HL-60 (cell line): ENCODE measurements at regions not wholly inside any gene's neighbourhood (a gene's known extent, or its start where the extent isn't known, plus 50 kb on each side); places are given as distances from the start of the nearest gene placed in this dataset.

ENCODE experiments used
- DNase-seq, 2 experiments: peaks; one replicate each; pipeline ENCODE4 v3.0.0-alpha.2; 2010 to 2020; ENCODE audit warnings: low read depth in 1 of 2, low spot score in 1 of 2
- H3K27ac ChIP-seq: fragments of 250-450 bp; sonication (Bioruptor Pico); replicated peaks from 2 replicates; pipeline ENCODE4 v1.5.1; 2020; ENCODE audit warnings: mild to moderate bottlenecking, moderate library complexity
- H3K27me3 ChIP-seq: fragments of 250-450 bp; sonication (Bioruptor Pico); 2 replicates; pipeline ENCODE4 v1.5.1; 2021; ENCODE audit warnings: mild to moderate bottlenecking, moderate library complexity; ENCODE audit not compliant: insufficient read depth, poor library complexity, severe bottlenecking
- H3K4me3 ChIP-seq: replicated peaks from 2 replicates; pipeline ENCODE4 v1.5.1; 2011; ENCODE audit warnings: mild to moderate bottlenecking, control low read depth, low read length; ENCODE audit not compliant: insufficient read depth
- CTCF ChIP-seq: IDR thresholded peaks from one replicate; pipeline ENCODE4 v1.5.1; 2011; ENCODE audit warnings: low read length, control low read depth, inconsistent platforms; ENCODE audit not compliant: insufficient read depth
- GABPA ChIP-seq: IDR thresholded peaks from 2 replicates; pipeline ENCODE4 v1.6.1; 2012; ENCODE audit warnings: low read depth
- POLR2AphosphoS5 ChIP-seq: IDR thresholded peaks from 2 replicates; pipeline ENCODE4 v1.6.1; 2012; ENCODE audit warnings: low read depth
- SPI1 ChIP-seq: IDR thresholded peaks from 2 replicates; pipeline ENCODE4 v1.6.1; 2012; ENCODE audit warnings: low read depth, mild to moderate bottlenecking, borderline replicate concordance
- TF ChIP-seq, protein P1 (sequence below): IDR thresholded peaks from 2 replicates; pipeline ENCODE4 v1.6.1; 2012; ENCODE audit warnings: low read depth; ENCODE audit not compliant: insufficient replicate concordance

- Histone ChIP-seq H3K27me3 (no peaks in the 10 kb centered on the region), H3K4me3 (no peak overlapping the region), H3K27ac (no peak overlapping the region)
- no peak for TF ChIP-seq GABPA
- TF ChIP-seq, protein P1, sequence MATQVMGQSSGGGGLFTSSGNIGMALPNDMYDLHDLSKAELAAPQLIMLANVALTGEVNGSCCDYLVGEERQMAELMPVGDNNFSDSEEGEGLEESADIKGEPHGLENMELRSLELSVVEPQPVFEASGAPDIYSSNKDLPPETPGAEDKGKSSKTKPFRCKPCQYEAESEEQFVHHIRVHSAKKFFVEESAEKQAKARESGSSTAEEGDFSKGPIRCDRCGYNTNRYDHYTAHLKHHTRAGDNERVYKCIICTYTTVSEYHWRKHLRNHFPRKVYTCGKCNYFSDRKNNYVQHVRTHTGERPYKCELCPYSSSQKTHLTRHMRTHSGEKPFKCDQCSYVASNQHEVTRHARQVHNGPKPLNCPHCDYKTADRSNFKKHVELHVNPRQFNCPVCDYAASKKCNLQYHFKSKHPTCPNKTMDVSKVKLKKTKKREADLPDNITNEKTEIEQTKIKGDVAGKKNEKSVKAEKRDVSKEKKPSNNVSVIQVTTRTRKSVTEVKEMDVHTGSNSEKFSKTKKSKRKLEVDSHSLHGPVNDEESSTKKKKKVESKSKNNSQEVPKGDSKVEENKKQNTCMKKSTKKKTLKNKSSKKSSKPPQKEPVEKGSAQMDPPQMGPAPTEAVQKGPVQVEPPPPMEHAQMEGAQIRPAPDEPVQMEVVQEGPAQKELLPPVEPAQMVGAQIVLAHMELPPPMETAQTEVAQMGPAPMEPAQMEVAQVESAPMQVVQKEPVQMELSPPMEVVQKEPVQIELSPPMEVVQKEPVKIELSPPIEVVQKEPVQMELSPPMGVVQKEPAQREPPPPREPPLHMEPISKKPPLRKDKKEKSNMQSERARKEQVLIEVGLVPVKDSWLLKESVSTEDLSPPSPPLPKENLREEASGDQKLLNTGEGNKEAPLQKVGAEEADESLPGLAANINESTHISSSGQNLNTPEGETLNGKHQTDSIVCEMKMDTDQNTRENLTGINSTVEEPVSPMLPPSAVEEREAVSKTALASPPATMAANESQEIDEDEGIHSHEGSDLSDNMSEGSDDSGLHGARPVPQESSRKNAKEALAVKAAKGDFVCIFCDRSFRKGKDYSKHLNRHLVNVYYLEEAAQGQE = no peak
- no peak for TF ChIP-seq SPI1
- no peak for TF ChIP-seq POLR2AphosphoS5
- no peak for TF ChIP-seq CTCF
- no peak for DNase-seq
These were observed 190.6 kb upstream of the C9orf72 start for GRCh38 chr9:27763831-27764230.

- Histone ChIP-seq H3K4me3 (no peak overlapping the region), H3K27ac (no peak overlapping the region), H3K27me3 (no peaks in the 10 kb centered on the region)
- DNase-seq = no peak
- TF ChIP-seq, protein P1 = no peak
- no peak for TF ChIP-seq GABPA
- no peak for TF ChIP-seq SPI1
These were observed 192.2 kb upstream of the C9orf72 start for GRCh38 chr9:27765266-27766072.

DNA sequence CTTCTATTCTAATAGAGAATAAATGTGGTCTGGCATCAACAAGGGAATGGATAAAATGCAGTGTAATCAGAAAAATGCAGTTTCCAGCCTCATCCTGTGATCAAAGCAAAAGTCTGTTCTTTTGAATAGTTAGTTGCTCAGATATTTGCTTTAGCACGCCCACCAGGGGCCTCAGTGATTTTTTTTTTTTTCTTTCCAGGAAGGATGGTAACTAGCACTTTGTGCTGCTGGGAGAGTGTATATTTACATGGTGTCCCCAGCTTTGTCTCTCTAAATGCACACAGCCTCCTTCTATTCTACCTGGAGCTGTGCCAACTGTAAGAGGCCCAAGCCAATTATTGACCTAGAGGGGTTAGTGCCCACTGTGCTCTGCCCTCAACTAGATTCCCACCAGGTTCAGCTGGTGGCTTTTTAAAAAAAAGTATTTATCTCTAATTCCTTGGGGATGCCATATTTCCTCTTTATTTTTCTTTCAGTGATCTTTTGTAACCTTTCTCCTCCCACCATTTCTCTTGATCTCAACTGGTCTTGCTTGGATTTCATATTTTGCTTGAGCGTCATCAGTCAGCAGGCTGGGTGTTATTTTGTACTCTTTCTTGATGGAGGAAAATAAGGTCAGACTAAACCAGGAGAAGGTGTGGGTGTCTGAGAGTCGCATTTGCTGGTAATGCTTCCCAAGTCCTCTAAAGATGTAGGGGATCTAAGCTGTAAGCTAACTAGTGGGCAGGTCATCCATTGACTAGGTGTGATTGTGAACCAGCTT, 193.0 kb upstream of the C9orf72 start:
- no peak for DNase-seq
- H3K27me3 ChIP-seq = no peaks in the 10 kb centered on the region
- no peak overlapping the region for H3K27ac ChIP-seq
- no peak for TF ChIP-seq POLR2AphosphoS5
- no peak overlapping the region for H3K4me3 ChIP-seq

- Histone ChIP-seq H3K27me3 (no peaks in the 10 kb centered on the region), H3K27ac (no peak overlapping the region), H3K4me3 (no peak overlapping the region)
- no peak for TF ChIP-seq SPI1
- no peak for TF ChIP-seq POLR2AphosphoS5
- TF ChIP-seq, protein P1 = no peak
- TF ChIP-seq CTCF = no peak
- no peak for TF ChIP-seq GABPA
- no peak for DNase-seq
These were observed 195.5 kb upstream of the C9orf72 start for GRCh38 chr9:27768781-27769180.
